22Rv1 (cell line): ENCODE measurements at regions not wholly inside any gene's neighbourhood (a gene's known extent, or its start where the extent isn't known, plus 50 kb on each side); places are given as distances from the start of the nearest gene placed in this dataset.

Experiments
- CTCF ChIP-seq: fragments of 450-650 bp; IDR thresholded peaks from 2 replicates; pipeline ENCODE4 v1.5.1; 2017; ENCODE audit warnings: mild to moderate bottlenecking
- ZFX ChIP-seq: fragments of 450-650 bp; IDR thresholded peaks from 2 replicates; pipeline ENCODE4 v1.6.1; 2017; ENCODE audit warnings: antibody characterized with exemption, borderline replicate concordance

- TF ChIP-seq CTCF: no peak
- no peak for TF ChIP-seq ZFX
Measured at GRCh38 chr1:36614571-36614970, 131.9 kb upstream of the CSF3R start.
